Superior temporal gyrus (tissue), 1 donor: ENCODE measurements at regions not wholly inside any gene's neighbourhood (a gene's known extent, or its start where the extent isn't known, plus 50 kb on each side); places are given as distances from the start of the nearest gene placed in this dataset.
A peak's percentile ranks its signal among the peaks of the same experiment; 100 is the strongest.
"Not testable (repeated sequence)": the region's sequence is repeated elsewhere in the genome, so short reads cannot be mapped to it uniquely, and the experiment has no call there.

Source experiments
- DNase-seq: peaks from one replicate; pipeline ENCODE4 v3.0.0-alpha.2; 2016; ENCODE audit errors: extremely low spot score

GRCh38 chr2:53610260-53610659 is 157.3 kb upstream of the CHAC2 start:
- DNase-seq: no peak

GRCh38 chr2:53609551-53609950 is 158.1 kb upstream of the CHAC2 start:
- no peak for DNase-seq

- no peak for DNase-seq
Measured at GRCh38 chr2:53608293-53608692, 159.3 kb upstream of the CHAC2 start.

- no peak for DNase-seq
Measured at GRCh38 chr2:53600815-53601214, 166.8 kb upstream of the CHAC2 start.

- not testable (repeated sequence) for DNase-seq
Measured at GRCh38 chr2:53586733-53587612, 180.6 kb upstream of the CHAC2 start.

- DNase-seq: no peak
Measured at GRCh38 chr2:53584986-53585385, 182.6 kb upstream of the CHAC2 start.

- no peak for DNase-seq
Measured at GRCh38 chr2:53583583-53583982, 184.0 kb upstream of the CHAC2 start.

- DNase-seq: no peak
Measured at GRCh38 chr2:53582556-53582955, 185.0 kb upstream of the CHAC2 start.

- DNase-seq: no peak
Measured at GRCh38 chr2:53576166-53576565, 191.4 kb upstream of the CHAC2 start.

GRCh38 chr2:53575721-53576124 is 191.9 kb upstream of the CHAC2 start:
- DNase-seq: no peak

- peak; percentile 22 for DNase-seq
Measured at GRCh38 chr2:53572696-53573095, 194.9 kb upstream of the CHAC2 start.

- peak; percentile 38 for DNase-seq
Measured at GRCh38 chr2:53569957-53570727, 197.5 kb upstream of the CHAC2 start.

- no peak for DNase-seq
Measured at GRCh38 chr2:53568469-53568868, 199.1 kb upstream of the CHAC2 start.

GRCh38 chr2:53567073-53567472 is 200.5 kb upstream of the CHAC2 start:
- no peak for DNase-seq

- DNase-seq: no peak
Measured at GRCh38 chr2:53562407-53562806, 205.2 kb upstream of the CHAC2 start.

GRCh38 chr2:53561155-53561554 is 206.4 kb upstream of the CHAC2 start:
- DNase-seq: no peak

- no peak for DNase-seq
Measured at GRCh38 chr2:53559302-53559966, 208.2 kb upstream of the CHAC2 start.

GRCh38 chr2:53558867-53559266 is 208.7 kb upstream of the CHAC2 start:
- no peak for DNase-seq

GRCh38 chr2:53549497-53549896 is 218.1 kb upstream of the CHAC2 start:
- no peak for DNase-seq

- peak; percentile 71 for DNase-seq
Measured at GRCh38 chr2:53545604-53546003, 222.0 kb upstream of the CHAC2 start.

GRCh38 chr2:53544871-53545558 is 222.6 kb upstream of the CHAC2 start:
- DNase-seq: no peak

GRCh38 chr2:53543083-53543482 is 224.5 kb upstream of the CHAC2 start:
- DNase-seq: no peak
